ENCODE measurements at regions not wholly inside any gene's neighbourhood (a gene's known extent, or its start where the extent isn't known, plus 50 kb on each side); places are given as distances from the start of the nearest gene placed in this dataset.

- Histone ChIP-seq H3K36me3 (ENCODE audit: control insufficient read depth in 4 of 4, insufficient read depth in 3 of 4, low read depth in 1 of 4, low read length in 3 of 4) (no peaks in the 10 kb centered on the region), H3K9me3 (ENCODE audit: control insufficient read depth in 4 of 4, low read length in 3 of 4) (peaks cover 0 to 2% (median 0%) of the 10 kb centered on the region in 4 donors), H3K27ac (ENCODE audit: low read depth in 1 of 2, low read length in 2 of 2) (no peak overlapping the region), H3K4me3 (ENCODE audit: low read depth in 1 of 3, low read length in 3 of 3) (no peak overlapping the region), H3K9ac (ENCODE audit: low read depth in 1 of 2, low read length in 2 of 2) (no peak overlapping the region), H3K27me3 (ENCODE audit: control insufficient read depth in 4 of 4, insufficient read depth in 4 of 4, low read length in 3 of 4) (no peaks in the 10 kb centered on the region), H3K4me1 (ENCODE audit: control insufficient read depth in 4 of 4, insufficient read depth in 4 of 4, low read length in 3 of 4) (no peaks in the 10 kb centered on the region)
- no peak for DNase-seq (ENCODE audit: low spot score)
- no peak for TF ChIP-seq HNF4A (conservative IDR thresholded peaks at IDR 0.05)
- no peak for TF ChIP-seq RAD21 (IDR thresholded peaks at IDR 0.05)
- no peak for TF ChIP-seq ATF3 (IDR thresholded peaks at IDR 0.05)
- TF ChIP-seq FOXA1 (IDR thresholded peaks at IDR 0.05) = no peak
- no peak for TF ChIP-seq TAF1 (conservative IDR thresholded peaks at IDR 0.05)
- TF ChIP-seq SP1 (IDR thresholded peaks at IDR 0.05) = no peak
- TF ChIP-seq NR2F2 (IDR thresholded peaks at IDR 0.05) = no peak
- TF ChIP-seq GABPA (IDR thresholded peaks at IDR 0.05 in 1 of 2, conservative IDR thresholded peaks at IDR 0.05 in 1 of 2) = no peak
- no peak for TF ChIP-seq MAX (IDR thresholded peaks at IDR 0.05)
- TF ChIP-seq YY1 (IDR thresholded peaks at IDR 0.05) = no peak
- no peak for TF ChIP-seq FOXA2 (IDR thresholded peaks at IDR 0.05)
- no peak for TF ChIP-seq EGR1 (IDR thresholded peaks at IDR 0.05; ENCODE audit: low read depth in 2 of 2)
- TF ChIP-seq CTCF (IDR thresholded peaks at IDR 0.05; ENCODE audit: low read depth, low read length, missing input control) = no peak
- TF ChIP-seq ZBTB33 (IDR thresholded peaks at IDR 0.05) = no peak
- no peak for TF ChIP-seq REST (IDR thresholded peaks at IDR 0.05)
- no peak for TF ChIP-seq HNF4G (IDR thresholded peaks at IDR 0.05)
These were observed 285.6 kb downstream of the KCNJ2 start for GRCh38 chr17:70454908-70455307.

- Histone ChIP-seq H3K9ac (ENCODE audit: low read depth in 1 of 2, low read length in 2 of 2) (no peak overlapping the region), H3K4me3 (ENCODE audit: low read depth in 1 of 3, low read length in 3 of 3) (no peak overlapping the region), H3K4me1 (ENCODE audit: control insufficient read depth in 4 of 4, insufficient read depth in 4 of 4, low read length in 3 of 4) (no peaks in the 10 kb centered on the region), H3K36me3 (ENCODE audit: control insufficient read depth in 4 of 4, insufficient read depth in 3 of 4, low read depth in 1 of 4, low read length in 3 of 4) (no peaks in the 10 kb centered on the region), H3K27ac (ENCODE audit: low read depth in 1 of 2, low read length in 2 of 2) (no peak overlapping the region), H3K9me3 (ENCODE audit: control insufficient read depth in 4 of 4, low read length in 3 of 4) (no peaks in the 10 kb centered on the region), H3K27me3 (ENCODE audit: control insufficient read depth in 4 of 4, insufficient read depth in 4 of 4, low read length in 3 of 4) (no peaks in the 10 kb centered on the region)
- WGBS = 83% methylated on average over 2 of the region's 2 CpGs
- DNase-seq (ENCODE audit: low spot score) = no peak
- TF ChIP-seq HNF4A (conservative IDR thresholded peaks at IDR 0.05) = no peak
- TF ChIP-seq SP1 (IDR thresholded peaks at IDR 0.05) = no peak
- TF ChIP-seq EGR1 (IDR thresholded peaks at IDR 0.05; ENCODE audit: low read depth in 2 of 2) = no peak
- no peak for TF ChIP-seq ATF3 (IDR thresholded peaks at IDR 0.05)
- no peak for TF ChIP-seq ZBTB33 (IDR thresholded peaks at IDR 0.05)
- TF ChIP-seq YY1 (IDR thresholded peaks at IDR 0.05) = no peak
- no peak for TF ChIP-seq JUND (IDR thresholded peaks at IDR 0.05)
- no peak for TF ChIP-seq NR2F2 (IDR thresholded peaks at IDR 0.05)
- no peak for TF ChIP-seq FOXA2 (IDR thresholded peaks at IDR 0.05)
- no peak for TF ChIP-seq FOXA1 (IDR thresholded peaks at IDR 0.05)
- no peak for TF ChIP-seq GABPA (IDR thresholded peaks at IDR 0.05 in 1 of 2, conservative IDR thresholded peaks at IDR 0.05 in 1 of 2)
- no peak for TF ChIP-seq RXRA (IDR thresholded peaks at IDR 0.05)
- TF ChIP-seq MAX (IDR thresholded peaks at IDR 0.05) = no peak
These were observed 295.7 kb downstream of the KCNJ2 start for GRCh38 chr17:70464995-70465394.

Data from liver (tissue), 8 donors.